SW 1271 (cell line): ENCODE measurements at regions not wholly inside any gene's neighbourhood (a gene's known extent, or its start where the extent isn't known, plus 50 kb on each side); places are given as distances from the start of the nearest gene placed in this dataset.
"Not testable (repeated sequence)": the region's sequence is repeated elsewhere in the genome, so short reads cannot be mapped to it uniquely, and the experiment has no call there.

Experiments used
- DNase-seq, 2 experiments: peaks; one replicate each; lab custom pipeline; 2025; lab: John Stamatoyannopoulos, UW

- DNase-seq: not testable (repeated sequence)
Observed at GRCh38 chr1:120614931-120615639, 108.7 kb upstream of the NBPF26 start.

GRCh38 chr1:120617493-120617892, 106.3 kb upstream of the NBPF26 start:
- DNase-seq: not testable (repeated sequence)

- not testable (repeated sequence) for DNase-seq
Observed at GRCh38 chr1:120619867-120620692, 103.7 kb upstream of the NBPF26 start.

GRCh38 chr1:120620693-120620969, 103.1 kb upstream of the NBPF26 start:
- DNase-seq: not testable (repeated sequence)

GRCh38 chr1:120621278-120621677, 102.5 kb upstream of the NBPF26 start:
- not testable (repeated sequence) for DNase-seq

- not testable (repeated sequence) for DNase-seq
Observed at GRCh38 chr1:120623539-120623938, 100.2 kb upstream of the NBPF26 start.

- DNase-seq: not testable (repeated sequence)
Observed at GRCh38 chr1:120624565-120625064, 99.1 kb upstream of the NBPF26 start.

GRCh38 chr1:120629832-120630455, 93.8 kb upstream of the NBPF26 start:
- not testable (repeated sequence) for DNase-seq

GRCh38 chr1:120634816-120635806, 88.6 kb upstream of the NBPF26 start:
- not testable (repeated sequence) for DNase-seq

GRCh38 chr1:120640261-120641013, 83.3 kb upstream of the NBPF26 start:
- DNase-seq: not testable (repeated sequence)

GRCh38 chr1:120641014-120641302, 82.8 kb upstream of the NBPF26 start:
- DNase-seq: not testable (repeated sequence)

- not testable (repeated sequence) for DNase-seq
Observed at GRCh38 chr1:120647182-120647581, 76.6 kb upstream of the NBPF26 start.

- DNase-seq: not testable (repeated sequence)
Observed at GRCh38 chr1:120648915-120649623, 74.7 kb upstream of the NBPF26 start.

GRCh38 chr1:120649730-120650129, 74.0 kb upstream of the NBPF26 start:
- not testable (repeated sequence) for DNase-seq

- not testable (repeated sequence) for DNase-seq
Observed at GRCh38 chr1:120654114-120654513, 69.6 kb upstream of the NBPF26 start.

- DNase-seq: not testable (repeated sequence)
Observed at GRCh38 chr1:120655394-120655793, 68.4 kb upstream of the NBPF26 start.

- not testable (repeated sequence) for DNase-seq
Observed at GRCh38 chr1:120656116-120656515, 67.6 kb upstream of the NBPF26 start.

GRCh38 chr1:120657804-120658203, 65.9 kb upstream of the NBPF26 start:
- not testable (repeated sequence) for DNase-seq

GRCh38 chr1:120658622-120659021, 65.1 kb upstream of the NBPF26 start:
- DNase-seq: not testable (repeated sequence)

- not testable (repeated sequence) for DNase-seq
Observed at GRCh38 chr1:120659133-120659532, 64.6 kb upstream of the NBPF26 start.
